Mucosa of gallbladder (tissue), 1 donor: ENCODE measurements at regions not wholly inside any gene's neighbourhood (a gene's known extent, or its start where the extent isn't known, plus 50 kb on each side); places are given as distances from the start of the nearest gene placed in this dataset.
"Not testable (repeated sequence)": the region's sequence is repeated elsewhere in the genome, so short reads cannot be mapped to it uniquely, and the experiment has no call there.

Experiments
- DNase-seq: peaks from one replicate; pipeline ENCODE4 v3.0.0-alpha.2; 2020; ENCODE audit warnings: low spot score
- donor health status: DM: no; HTN: no; CAD: no.

DNA sequence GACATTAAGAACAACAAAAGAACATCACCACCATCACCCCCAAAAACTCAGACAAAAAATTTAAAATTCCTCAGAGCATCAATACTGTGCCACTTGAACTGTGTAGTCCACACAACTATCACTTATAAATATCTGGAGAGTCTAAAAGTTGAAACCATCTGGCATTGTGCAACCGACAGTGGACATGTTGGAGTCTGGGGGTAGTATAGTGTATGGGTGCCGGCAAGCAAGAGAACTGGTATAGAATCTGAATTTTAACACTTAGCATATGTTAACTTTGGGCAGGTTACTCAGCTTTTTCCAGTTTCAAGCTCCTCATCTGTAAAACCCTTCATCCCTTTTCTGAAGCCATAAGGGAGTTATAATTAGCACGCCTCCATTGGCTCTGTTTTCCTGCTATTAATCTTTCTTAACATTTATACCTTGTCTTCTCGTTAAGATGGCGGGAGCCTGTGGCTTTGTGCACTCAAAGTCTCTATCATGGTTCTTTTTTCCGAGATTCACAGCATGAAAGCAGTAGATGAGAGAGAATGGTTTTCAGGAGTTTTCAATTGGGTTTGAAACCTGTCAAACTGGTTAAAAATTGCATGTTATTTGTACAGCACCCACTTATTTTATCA, 255.7 kb upstream of the TBL1XR1 start:
- DNase-seq, result no peak

DNA sequence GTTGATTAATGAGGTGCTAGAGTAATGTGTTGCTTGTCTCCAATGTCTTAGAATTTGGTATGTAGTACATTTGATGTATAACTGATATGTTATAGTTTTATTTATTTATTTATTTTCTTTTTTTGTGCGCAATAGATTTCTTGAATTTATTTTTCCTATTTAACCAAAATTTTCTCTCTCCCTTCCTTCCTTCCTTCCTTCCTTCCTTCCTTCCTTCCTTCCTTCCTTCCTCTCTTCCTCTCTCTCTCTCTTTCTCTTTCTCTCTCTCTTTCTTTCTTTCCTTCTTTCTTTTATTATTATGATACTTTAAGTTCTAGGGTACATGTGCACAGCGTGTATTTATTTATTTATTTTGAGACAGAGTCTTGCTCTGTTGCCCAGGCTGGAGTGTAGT, 256.2 kb upstream of the TBL1XR1 start:
- DNase-seq, result no peak

DNA sequence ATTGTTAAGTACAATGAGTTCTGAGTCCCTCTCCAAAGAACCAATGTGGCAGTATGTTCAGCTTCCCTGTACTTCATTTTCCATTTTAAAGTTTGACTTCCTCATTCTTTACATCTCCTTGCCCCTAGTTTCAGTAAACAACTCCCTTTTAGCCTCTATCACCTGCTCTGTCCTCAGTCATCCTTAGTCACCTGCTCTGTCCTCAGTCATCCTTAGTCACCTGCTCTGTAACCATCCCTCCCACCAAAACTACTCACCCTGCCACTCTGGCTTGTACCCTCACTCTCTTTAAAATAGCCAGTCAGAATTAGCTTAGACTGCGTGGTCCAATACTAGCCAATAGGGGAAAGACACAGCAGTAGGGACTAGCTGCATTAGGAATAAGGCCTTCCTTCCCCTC, 259.9 kb upstream of the TBL1XR1 start:
- not testable (repeated sequence) for DNase-seq

DNA sequence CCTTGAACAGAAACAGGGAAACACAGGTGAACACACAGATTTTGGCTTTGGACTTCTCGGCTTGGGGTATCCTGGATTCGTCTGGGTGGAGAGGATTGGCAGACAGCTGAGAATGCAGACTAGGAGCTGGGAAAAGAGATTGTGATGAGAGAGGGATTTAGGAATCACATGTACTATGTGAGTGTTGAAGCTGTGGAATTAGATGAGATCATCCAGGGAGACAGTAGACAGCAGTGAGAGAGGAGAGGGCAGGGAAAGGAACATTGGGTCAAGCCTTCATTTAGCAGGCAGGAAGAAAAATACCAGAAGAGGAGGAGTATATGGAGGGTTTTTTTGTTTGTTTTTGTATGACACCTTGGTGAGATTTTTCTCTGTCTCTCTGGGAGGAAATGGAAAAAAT, 262.1 kb upstream of the TBL1XR1 start:
- peak; percentile 31 for DNase-seq

DNA sequence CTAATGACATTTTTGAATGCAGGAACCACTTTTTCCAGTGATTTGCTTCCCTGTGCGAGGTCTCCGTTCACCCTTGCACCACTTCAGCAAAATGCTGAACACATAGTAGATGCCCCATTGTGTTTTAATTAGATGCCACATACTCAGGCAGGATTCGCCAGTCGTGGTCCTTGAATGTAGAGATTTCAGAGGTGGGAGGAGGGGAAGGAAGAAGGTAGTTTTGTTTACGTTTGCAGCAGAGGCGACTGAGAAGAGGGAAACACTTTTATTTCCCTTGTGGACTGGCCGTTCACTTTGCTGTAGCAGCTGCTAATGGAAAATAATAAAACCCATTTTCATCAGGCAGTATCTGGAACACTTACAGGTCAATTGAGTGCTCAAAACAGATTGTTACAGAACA, 262.8 kb upstream of the TBL1XR1 start:
- no peak for DNase-seq

DNA sequence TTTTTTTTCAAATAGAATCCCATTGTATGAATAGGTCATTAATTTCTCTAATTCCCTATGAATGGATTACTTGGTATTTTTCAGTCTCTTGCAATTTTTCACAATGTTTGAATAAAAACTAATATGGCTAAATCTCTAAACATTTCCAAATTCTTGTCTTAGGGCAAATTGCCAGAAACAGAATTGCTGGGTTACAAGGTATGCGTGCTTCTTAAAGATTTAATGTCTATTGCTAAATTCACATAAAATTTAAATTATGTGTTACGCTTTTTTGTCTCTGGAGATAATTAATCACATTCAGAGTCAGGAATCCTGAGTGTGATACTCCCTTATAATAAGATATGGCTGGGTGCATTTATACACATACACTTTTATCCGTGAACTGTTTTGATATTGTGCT, 264.5 kb upstream of the TBL1XR1 start:
- no peak for DNase-seq

DNA sequence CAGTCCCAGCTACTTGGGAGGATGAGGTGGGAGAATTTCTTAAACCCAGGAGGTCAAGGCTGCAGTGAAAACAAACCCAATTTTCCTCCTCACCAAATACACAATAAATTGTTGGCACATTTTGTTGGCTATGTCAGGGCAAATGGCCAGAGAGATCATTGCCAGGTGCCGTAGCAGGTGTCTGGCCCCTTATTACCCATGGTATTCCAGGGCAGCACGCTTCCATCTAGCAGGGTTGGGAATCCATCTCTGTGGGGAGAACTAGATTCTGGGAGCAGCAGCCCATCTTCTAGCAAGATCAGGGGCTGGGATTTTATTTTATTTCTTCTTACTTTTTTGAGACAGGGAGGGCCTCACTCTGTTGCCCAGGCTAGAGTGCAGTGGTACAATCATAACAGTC, 266.1 kb upstream of the TBL1XR1 start:
- DNase-seq, result not testable (repeated sequence)

DNA sequence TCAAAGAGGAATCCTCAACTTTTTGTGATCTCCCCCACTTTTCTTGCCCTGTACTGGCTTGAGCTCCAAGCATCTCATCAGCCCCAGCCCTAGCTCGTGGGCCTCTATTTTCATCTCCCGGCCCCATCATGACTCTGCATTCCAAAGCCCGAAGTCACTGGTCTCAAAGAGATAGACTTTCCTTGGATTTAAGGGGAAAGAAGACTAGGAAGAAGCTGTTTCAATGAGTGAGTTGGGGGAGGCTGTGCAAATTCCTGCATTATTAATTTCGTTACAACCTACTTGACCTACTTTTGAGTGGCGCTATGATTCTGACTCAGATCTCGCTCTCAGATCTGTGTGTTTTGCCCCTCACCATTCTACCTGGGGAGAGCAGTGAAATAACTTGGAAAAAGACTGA, 266.6 kb upstream of the TBL1XR1 start:
- DNase-seq, result no peak

DNA sequence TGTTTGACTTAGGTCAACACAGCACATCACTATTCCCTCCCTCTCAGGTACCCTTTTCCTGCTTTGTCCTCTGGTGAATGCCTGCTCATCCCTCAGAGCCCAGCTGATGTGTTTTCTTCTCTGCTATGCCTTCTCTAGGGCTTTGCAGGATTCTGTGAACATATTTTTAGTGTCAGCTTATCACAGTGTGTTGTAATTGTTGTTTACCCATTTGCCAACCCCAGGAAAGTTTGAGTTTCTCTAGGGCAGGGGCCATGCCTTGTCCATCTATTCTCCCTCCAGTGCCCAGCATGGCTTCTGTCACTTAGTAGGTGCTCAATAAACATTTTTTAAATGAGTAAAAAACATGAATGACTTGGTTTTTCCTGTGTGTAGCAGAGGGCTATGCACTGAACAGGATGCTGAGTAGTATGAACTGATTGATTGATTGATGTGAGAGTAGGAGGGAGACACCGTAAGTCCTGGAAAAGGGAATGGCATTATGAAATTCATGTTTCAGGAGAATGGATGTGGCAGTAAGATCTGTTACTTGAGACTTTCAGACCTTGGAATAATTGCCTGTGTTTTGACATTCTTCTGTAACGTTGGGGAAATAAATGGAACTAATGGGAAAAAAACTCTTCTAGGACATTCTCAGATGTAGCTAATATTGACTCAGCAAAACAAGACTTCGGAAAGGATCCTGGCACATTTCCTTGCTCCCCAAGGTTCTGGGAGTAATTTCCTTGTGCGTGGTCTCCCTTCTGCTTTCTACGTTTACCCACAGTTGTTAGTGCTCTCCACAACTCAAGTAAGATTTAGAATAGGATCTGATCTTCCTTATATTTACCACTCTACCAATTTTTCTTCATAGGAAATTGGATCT, 267.3 kb upstream of the TBL1XR1 start:
- DNase-seq, result no peak

DNA sequence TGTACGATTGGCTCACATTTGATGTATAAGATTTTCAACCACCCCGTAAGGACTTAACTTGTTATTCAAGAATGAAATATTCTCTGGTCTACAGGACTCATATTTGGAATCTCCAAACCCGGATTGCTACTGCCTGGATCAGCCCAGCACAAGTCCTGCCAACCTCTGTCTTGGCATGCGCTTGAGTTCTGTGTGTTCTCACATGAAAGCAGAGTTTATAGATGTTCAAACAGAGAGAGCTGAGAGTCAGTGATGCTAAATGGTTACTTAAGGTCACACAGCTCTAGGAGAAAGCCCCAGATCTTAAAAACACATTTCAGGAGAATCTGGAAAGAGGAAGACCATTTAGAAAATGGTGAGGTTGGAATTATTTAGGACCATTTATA, 268.0 kb upstream of the TBL1XR1 start:
- peak; percentile 39 for DNase-seq

DNA sequence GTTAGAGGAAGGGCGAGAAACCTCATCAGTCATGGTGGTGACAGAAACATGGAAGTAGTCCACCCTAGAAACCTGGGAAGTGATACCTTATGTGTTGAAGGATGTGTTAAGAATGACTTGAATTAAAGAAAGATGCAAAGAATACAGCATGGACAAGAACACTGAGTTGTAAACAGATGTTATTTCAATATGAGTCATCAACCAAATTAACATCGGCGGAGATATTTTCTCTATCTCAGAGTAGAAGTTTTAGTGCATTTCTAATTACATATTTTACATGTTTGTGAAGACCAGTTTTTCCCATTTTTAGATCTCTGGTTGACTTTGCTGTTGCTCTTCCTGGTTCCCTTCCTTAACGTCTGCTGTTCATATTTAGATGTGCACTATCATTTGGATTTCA, 268.8 kb upstream of the TBL1XR1 start:
- no peak for DNase-seq

DNA sequence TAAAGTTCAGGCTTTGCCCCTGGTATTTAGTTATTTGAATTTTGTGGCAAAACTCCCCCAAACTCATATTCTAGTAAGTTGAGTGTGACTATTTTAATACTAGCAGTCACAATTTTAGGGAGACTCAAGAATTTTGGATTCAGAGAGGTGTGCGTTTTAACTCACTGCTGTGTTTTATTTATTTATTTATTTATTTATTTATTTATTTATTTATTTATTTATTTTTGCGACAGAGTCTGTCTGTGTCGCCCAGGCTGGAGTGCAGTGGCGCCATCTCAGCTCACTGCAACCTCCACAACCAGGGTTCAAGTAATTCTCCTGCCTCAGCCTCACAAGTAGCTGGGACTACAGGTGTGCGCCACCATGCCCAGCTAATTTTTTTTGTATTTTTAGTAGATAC, 269.3 kb upstream of the TBL1XR1 start:
- DNase-seq, result not testable (repeated sequence)

DNA sequence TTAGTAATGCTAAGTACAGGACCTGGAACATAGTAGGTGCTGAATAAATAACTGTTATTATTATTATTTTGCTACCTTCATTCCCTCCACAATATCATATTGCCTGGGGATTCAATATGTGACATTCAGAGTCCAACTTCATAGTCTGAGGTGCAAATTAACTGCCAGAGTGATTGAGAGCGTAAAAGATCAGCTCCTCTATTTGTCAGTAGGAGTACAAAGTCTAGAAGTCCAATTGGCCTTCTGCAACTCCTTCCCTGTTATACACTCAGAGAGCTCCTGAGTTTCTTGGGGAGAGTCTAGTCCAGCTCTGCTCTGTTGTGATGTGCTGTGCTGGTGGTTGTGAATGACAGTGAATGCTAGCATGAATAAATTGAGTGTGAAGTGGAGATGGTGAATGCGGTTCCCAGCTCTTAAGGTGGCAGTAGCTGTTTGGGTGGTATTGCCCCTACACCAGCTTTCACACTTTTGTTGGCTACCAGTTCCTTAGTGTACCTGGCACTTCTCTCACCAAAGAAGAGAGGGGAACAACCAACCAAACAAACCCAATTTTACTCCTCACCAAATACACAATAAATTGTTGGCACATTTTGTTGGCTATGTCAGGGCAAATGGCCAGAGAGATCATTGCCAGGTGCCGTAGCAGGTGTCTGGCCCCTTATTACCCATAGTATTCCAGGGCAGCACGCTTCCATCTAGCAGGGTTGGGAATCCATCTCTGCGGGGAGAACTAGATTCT, 270.1 kb upstream of the TBL1XR1 start:
- no peak for DNase-seq

DNA sequence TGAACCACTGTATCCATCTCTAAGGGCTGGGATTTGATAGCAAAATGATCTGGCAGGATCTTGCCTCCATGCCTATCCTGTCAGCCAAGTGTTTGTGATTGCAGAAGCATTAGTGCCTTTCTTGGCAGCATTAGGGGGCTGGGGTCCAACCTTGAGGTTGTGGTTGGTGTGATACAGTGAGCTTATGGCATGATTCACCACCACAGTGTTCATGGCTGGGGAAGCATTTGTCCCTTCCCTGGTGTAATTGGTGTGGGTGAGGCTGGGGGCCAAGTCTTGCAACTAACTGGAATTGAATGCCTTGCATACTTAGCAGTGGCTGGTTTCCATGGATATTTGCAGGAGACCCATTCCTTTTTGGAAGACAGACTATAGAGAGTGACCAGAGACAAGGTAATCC, 271.0 kb upstream of the TBL1XR1 start:
- no peak for DNase-seq

DNA sequence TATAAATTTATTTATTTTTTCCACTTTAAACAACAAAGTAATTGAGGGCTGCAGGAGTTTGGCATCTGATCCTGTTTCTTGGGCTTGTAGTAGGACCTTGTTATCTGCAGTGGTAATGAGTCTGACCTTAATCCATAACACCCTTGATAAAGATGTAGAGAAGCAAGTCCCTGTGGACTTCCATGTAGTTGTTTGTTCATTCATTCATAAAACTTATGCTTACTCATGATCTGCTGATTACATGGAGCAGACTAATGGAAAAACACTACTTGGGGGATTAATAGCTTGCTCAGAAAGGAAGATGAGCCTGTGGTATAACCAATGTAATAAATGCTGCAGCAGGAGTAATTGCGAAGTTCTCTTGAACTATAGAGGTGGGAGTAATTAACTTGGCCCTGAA, 271.5 kb upstream of the TBL1XR1 start:
- no peak for DNase-seq

DNA sequence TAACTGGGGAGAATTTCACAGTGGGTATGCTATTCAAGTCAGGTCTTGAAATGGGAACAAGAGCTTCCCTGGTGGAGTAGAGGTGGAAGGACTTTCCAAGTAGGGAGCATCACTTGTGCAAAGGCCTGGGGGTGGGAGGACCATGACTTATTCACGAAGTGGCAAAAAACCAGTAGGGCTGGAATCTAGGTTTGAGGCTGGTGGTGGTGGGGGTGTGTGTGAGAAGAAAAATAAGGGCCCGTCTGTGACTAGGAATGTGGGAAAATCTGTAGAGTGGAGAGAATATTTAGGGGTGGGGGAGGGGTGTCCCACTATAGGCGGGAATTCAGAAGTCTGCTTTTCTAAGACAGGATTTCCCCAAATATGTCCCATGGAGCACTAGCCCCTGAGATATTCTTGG, 271.9 kb upstream of the TBL1XR1 start:
- DNase-seq, result no peak

DNA sequence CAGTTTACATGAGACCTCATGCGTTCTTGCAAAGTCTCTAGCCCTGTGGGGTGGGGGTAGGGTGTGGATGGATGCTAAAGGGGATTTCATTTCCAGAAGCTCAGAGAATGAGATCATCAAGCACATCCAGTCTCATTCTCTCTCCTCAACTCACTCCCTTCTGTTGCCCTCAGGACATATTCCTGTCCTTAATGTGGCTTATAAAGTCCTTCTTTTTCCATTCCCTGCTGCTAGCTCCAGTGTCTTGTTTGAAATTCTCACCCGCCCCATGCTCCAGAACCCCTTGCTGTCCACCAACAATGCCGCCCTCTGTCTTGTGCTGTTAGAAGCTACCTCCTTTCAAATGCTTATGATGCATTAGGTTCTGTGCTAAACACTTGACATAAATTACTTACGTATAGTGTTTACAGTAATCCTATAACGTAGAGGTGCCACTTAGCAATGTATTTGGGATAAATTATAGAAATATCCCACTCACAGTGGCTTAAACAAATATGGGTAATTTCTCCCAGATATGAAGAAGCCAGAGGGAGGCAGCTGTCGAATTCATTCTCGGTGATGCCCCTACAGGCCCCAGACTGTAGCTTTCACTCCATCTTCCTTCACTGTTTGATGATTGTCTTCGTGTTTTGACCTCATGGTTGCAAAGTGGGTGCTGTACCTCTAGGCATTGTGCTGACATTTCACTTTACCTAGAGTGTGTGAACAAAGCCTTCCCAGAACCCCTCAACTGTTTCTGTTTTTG, 273.1 kb upstream of the TBL1XR1 start:
- no peak for DNase-seq

DNA sequence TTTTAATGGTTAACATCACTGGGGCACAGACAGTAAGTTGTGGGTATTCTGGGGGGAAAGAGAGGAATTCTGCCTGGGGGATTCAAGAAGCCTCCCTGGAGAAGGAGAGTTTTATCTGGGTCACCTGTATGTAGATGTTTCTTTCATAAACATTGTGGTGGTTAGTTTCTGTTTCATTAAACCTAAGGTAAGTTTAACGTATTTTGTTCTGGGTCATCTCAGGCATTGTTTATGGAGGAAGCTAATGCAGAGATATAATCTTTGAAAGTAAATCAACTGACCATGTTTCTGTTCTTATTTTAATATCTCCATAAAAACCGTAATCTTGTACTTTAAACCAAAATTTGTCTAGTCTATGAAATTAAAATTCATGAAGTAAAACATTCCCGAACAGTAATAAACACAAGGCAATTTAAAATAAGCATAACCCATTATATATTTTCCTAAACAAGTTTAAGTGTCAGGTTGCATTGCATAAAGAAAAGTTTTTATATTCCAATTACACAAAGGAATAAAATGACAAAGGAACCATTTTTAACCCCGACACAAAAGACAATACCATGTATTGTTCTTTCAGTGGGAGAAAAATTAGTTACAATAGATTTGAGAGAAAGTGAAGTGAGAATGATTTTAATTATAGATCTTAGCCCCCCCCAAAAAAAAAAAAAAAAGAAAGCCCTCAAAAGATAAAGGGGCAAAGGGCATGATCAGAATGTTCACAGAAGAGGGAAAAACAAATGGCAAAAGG, 274.6 kb upstream of the TBL1XR1 start:
- DNase-seq, result no peak

DNA sequence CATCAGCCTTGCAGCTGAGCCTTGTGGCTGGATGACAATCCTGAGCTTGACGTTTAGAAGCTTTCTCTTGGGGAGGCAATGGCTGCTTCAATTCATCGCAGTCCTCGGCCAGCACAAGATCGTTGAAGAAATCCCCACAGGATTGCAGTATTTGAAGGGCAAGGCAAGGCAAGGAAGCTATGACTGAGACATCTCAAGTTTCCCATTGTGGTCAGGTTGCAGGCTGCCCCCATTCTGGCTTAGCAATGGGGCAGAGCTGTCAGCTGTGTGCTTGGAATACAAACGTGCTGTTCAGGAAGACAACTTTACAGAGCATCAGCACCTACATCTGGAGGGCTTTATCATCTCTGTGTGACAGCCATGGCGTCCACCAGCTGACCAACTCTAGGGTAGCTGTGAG, 275.9 kb upstream of the TBL1XR1 start:
- DNase-seq, result no peak

DNA sequence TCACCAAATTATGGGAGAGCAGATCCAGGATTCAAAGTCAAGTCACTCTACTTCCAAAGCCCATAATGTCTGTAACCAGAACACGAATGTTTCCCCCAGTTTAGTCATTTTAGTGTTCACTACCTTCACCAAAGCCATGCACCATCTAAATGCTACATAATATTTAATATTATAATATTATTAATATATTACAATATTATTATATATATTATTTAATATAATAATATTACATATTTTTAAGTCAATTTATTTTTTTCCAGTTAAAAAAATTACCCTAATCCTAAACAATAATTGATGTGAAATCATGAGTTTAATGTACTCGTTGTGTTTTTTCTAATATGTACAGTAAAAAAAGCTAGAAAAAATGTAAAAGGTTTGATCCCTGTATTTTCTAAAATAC, 276.6 kb upstream of the TBL1XR1 start:
- DNase-seq, result no peak

DNA sequence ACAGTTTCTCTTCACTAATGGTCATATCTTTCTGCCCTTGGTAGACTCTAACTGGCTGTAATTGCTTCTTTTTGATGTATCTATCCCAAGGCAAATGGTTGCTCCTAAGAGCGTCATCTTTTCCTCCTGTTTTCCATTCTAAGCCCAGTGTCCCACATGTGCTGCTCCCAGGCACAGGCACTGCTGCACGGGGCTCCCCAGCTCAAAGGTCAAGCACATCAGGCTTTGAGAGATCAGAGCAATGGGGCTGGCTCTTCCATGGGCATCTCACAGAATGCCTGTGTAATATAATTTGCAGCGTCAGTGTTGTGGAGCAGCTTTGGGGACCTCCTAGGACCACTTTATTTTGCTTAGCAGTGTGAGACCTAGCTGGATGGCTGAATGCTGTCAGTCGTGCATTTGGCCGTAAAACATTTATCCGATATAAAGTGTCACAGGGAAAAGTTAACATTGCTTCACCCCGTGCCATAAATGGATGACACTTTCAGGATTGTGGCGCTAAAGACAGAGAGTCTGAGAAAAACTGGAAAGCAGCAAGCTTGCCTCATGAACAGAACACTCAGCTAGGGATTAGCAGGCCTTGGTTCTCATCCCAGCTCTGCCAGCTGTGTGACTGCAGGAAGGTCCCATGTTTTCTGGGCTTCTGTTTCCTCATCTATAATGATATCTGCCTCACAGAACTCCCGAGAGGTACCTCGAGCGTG, 277.5 kb upstream of the TBL1XR1 start:
- no peak for DNase-seq
